ENCODE measurements at regions not wholly inside any gene's neighbourhood (a gene's known extent, or its start where the extent isn't known, plus 50 kb on each side); places are given as distances from the start of the nearest gene placed in this dataset.

DNA sequence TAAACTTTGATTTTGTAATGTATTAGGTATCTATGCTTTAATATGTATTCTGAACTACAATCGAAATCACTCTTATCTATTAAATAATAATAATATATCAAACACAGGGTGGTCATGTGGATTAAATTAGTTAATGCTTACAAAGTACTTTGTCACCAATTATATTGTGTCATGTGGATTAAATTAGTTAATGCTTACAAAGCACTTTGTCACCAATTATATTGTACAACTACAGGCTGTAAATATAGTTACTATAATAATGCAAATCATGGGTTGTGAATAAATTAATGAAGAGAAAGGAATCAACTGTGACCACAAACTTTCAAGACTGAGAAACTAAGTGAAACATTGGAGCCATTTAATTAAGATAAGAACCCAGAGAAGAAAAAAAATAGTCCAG is 1929.1 kb upstream of the PCDH20 start:
- no peak for ATAC-seq
- TF ChIP-seq TCF4 (CRISPR knock-in tag; IDR thresholded peaks at IDR 0.05; ENCODE audit: borderline replicate concordance) (no peak), ARNTL (CRISPR knock-in tag; IDR thresholded peaks at IDR 0.05; ENCODE audit: borderline replicate concordance, low read depth) (no peak), ZNF565 (CRISPR knock-in tag; conservative IDR thresholded peaks at IDR 0.05; ENCODE audit: low read depth) (no peak), OSR1 (CRISPR knock-in tag; IDR thresholded peaks at IDR 0.05) (no peak), RARB (CRISPR knock-in tag; IDR thresholded peaks at IDR 0.05) (no peak), ESRRG (CRISPR knock-in tag; IDR thresholded peaks at IDR 0.05) (no peak), ZFP30 (CRISPR knock-in tag; IDR thresholded peaks at IDR 0.05) (no peak), TOX (CRISPR knock-in tag; IDR thresholded peaks at IDR 0.05; ENCODE audit: borderline replicate concordance) (no peak), CSDC2 (CRISPR knock-in tag; IDR thresholded peaks at IDR 0.05) (no peak), BACH2 (CRISPR knock-in tag; IDR thresholded peaks at IDR 0.05; ENCODE audit: borderline replicate concordance) (no peak), ZNF8 (CRISPR knock-in tag; IDR thresholded peaks at IDR 0.05) (no peak), ZNF70 (CRISPR knock-in tag; IDR thresholded peaks at IDR 0.05) (no peak), SNAI2 (CRISPR knock-in tag; IDR thresholded peaks at IDR 0.05) (no peak), GLIS3 (CRISPR knock-in tag; IDR thresholded peaks at IDR 0.05) (no peak), ISL1 (CRISPR knock-in tag; IDR thresholded peaks at IDR 0.05) (no peak)
- TF ChIP-seq, protein P1, sequence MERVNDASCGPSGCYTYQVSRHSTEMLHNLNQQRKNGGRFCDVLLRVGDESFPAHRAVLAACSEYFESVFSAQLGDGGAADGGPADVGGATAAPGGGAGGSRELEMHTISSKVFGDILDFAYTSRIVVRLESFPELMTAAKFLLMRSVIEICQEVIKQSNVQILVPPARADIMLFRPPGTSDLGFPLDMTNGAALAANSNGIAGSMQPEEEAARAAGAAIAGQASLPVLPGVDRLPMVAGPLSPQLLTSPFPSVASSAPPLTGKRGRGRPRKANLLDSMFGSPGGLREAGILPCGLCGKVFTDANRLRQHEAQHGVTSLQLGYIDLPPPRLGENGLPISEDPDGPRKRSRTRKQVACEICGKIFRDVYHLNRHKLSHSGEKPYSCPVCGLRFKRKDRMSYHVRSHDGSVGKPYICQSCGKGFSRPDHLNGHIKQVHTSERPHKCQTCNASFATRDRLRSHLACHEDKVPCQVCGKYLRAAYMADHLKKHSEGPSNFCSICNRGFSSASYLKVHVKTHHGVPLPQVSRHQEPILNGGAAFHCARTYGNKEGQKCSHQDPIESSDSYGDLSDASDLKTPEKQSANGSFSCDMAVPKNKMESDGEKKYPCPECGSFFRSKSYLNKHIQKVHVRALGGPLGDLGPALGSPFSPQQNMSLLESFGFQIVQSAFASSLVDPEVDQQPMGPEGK (CRISPR knock-in tag; IDR thresholded peaks at IDR 0.05; ENCODE audit: borderline replicate concordance), result no peak
- TF ChIP-seq, protein P2, sequence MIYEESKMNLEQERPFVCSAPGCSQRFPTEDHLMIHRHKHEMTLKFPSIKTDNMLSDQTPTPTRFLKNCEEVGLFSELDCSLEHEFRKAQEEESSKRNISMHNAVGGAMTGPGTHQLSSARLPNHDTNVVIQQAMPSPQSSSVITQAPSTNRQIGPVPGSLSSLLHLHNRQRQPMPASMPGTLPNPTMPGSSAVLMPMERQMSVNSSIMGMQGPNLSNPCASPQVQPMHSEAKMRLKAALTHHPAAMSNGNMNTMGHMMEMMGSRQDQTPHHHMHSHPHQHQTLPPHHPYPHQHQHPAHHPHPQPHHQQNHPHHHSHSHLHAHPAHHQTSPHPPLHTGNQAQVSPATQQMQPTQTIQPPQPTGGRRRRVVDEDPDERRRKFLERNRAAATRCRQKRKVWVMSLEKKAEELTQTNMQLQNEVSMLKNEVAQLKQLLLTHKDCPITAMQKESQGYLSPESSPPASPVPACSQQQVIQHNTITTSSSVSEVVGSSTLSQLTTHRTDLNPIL (CRISPR knock-in tag; IDR thresholded peaks at IDR 0.05; ENCODE audit: low read depth), result no peak
- TF ChIP-seq, protein P3, sequence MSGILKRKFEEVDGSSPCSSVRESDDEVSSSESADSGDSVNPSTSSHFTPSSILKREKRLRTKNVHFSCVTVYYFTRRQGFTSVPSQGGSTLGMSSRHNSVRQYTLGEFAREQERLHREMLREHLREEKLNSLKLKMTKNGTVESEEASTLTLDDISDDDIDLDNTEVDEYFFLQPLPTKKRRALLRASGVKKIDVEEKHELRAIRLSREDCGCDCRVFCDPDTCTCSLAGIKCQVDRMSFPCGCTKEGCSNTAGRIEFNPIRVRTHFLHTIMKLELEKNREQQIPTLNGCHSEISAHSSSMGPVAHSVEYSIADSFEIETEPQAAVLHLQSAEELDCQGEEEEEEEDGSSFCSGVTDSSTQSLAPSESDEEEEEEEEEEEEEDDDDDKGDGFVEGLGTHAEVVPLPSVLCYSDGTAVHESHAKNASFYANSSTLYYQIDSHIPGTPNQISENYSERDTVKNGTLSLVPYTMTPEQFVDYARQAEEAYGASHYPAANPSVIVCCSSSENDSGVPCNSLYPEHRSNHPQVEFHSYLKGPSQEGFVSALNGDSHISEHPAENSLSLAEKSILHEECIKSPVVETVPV (CRISPR knock-in tag; IDR thresholded peaks at IDR 0.05), result no peak
- TF ChIP-seq, protein P4, sequence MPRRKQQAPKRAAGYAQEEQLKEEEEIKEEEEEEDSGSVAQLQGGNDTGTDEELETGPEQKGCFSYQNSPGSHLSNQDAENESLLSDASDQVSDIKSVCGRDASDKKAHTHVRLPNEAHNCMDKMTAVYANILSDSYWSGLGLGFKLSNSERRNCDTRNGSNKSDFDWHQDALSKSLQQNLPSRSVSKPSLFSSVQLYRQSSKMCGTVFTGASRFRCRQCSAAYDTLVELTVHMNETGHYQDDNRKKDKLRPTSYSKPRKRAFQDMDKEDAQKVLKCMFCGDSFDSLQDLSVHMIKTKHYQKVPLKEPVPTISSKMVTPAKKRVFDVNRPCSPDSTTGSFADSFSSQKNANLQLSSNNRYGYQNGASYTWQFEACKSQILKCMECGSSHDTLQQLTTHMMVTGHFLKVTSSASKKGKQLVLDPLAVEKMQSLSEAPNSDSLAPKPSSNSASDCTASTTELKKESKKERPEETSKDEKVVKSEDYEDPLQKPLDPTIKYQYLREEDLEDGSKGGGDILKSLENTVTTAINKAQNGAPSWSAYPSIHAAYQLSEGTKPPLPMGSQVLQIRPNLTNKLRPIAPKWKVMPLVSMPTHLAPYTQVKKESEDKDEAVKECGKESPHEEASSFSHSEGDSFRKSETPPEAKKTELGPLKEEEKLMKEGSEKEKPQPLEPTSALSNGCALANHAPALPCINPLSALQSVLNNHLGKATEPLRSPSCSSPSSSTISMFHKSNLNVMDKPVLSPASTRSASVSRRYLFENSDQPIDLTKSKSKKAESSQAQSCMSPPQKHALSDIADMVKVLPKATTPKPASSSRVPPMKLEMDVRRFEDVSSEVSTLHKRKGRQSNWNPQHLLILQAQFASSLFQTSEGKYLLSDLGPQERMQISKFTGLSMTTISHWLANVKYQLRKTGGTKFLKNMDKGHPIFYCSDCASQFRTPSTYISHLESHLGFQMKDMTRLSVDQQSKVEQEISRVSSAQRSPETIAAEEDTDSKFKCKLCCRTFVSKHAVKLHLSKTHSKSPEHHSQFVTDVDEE (CRISPR knock-in tag; IDR thresholded peaks at IDR 0.05), result no peak

DNA sequence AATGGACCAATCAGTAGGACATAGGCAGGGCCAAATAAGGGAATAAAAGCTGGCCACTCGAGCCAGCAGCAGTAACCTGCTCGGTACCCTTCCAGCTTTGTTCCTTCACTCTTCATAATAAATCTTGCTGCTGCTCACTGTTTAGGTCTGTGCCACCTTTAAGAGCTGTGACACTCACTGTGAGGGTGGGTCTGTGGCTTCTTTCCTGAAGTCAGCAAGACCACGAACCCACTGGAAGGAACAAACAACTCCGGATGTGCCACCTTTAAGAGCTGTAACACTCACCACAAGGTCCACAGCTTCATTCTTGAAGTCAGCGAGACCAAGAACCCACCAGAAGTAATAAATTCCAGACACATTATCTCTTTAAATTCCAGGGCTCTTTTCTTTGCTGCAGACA is 1922.3 kb upstream of the PCDH20 start:
- no peak for ATAC-seq

DNA sequence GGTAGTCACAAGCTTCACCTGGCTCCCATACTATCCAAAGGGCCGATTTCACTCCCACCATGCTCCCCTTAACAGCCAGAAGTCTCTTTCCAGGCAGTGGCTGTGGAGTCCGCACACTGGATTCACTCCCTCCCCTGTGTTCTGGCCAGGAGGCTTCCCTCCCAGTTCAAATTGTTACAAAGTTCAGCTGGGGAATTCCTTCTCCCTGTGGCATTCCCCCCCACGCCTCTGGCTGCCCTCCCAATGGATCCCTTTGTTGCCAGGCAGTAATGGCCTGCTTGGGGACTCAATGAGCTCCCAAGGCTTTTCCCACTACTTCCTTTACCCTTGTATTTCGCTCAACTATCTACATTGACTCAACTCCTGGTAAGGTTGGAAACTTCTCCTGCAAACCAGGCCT is 1921.4 kb upstream of the PCDH20 start:
- TF ChIP-seq ZC3H10 (CRISPR knock-in tag; IDR thresholded peaks at IDR 0.05) (no peak), TOX (CRISPR knock-in tag; IDR thresholded peaks at IDR 0.05; ENCODE audit: borderline replicate concordance) (no peak), SNAI2 (CRISPR knock-in tag; IDR thresholded peaks at IDR 0.05) (no peak), ESRRG (CRISPR knock-in tag; IDR thresholded peaks at IDR 0.05) (no peak)
- TF ChIP-seq, protein P4 (CRISPR knock-in tag; IDR thresholded peaks at IDR 0.05), result no peak
- no peak for ATAC-seq

More for the DNA sequence above, 1922.3 kb upstream of the PCDH20 start:
- TF ChIP-seq, protein P3 (CRISPR knock-in tag; IDR thresholded peaks at IDR 0.05), result no peak
- TF ChIP-seq OSR1 (CRISPR knock-in tag; IDR thresholded peaks at IDR 0.05) (no peak), ZFP3 (CRISPR knock-in tag; IDR thresholded peaks at IDR 0.05) (no peak)
